NCI-H1694 (cell line): ENCODE measurements at regions not wholly inside any gene's neighbourhood (a gene's known extent, or its start where the extent isn't known, plus 50 kb on each side); places are given as distances from the start of the nearest gene placed in this dataset.
A peak's percentile ranks its signal among the peaks of the same experiment; 100 is the strongest.

Source experiments
- DNase-seq: peaks from one replicate; lab custom pipeline; 2025; lab: John Stamatoyannopoulos, UW

GRCh38 chr1:55412060-55412459 lies 196.9 kb upstream of the USP24 start:
- DNase-seq: no peak

- DNase-seq: no peak
Observed at GRCh38 chr1:55402671-55403464, 187.7 kb upstream of the USP24 start.

DNA sequence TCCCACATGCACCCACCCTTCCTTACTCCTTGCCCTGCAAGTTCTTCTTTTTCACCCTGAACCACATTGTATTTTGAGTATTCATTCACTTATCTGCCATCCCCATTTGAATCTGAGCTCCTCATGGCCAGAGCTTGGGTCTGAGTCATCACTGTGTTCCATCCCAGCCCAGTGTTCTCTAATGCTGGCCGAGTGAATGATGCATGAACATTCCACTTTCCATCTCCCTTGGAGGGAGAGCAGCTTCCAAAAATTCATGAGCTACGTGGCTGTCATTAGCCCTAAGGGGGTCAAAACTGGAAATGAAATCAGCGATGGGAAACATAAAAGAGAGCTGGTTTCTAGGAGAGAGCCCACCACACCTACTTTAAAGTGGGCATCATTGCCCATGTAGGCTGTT lies 187.0 kb upstream of the USP24 start:
- no peak for DNase-seq

DNA sequence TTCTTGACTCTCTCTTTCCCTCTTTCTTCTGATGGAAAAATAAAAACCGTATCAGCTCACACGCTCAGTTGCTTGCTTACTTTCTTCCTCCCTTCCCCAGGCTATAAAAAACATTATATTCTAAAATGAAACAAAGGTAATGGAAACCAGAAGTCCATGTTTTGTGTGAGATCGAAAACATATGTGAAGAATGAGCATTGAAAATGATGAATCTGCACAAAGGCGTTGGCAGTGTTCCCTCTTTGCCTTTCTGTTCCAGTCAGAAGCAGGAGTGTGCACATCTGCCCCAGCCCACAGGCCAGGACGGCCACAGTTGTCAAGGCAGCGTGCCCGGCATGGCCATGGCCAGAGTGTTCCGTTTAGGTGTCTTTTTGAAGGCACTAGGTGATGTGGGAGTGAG lies 185.3 kb upstream of the USP24 start:
- no peak for DNase-seq

DNA sequence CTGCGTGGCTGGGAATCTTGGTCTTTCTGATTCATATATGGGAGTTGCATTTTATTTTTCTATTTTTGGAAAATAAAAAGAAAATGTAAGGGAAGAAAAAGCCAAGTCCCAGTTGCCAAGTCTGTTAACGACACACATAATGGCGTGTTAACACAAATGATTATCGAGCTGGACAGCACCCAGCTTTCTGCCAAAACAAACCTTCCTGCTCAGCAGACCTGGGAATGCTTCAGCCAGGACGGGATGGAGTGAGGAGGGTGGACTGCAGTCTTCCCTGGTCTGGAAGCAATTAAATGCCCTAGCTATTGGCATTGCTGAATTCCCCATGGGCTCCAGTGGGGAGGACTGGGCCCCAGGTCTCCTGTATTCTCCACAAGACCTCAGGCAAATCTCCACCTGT lies 184.2 kb upstream of the USP24 start:
- no peak for DNase-seq

- no peak for DNase-seq
Observed at GRCh38 chr1:55396381-55396891, 181.3 kb upstream of the USP24 start.

- DNase-seq: no peak
Observed at GRCh38 chr1:55388960-55389359, 173.8 kb upstream of the USP24 start.

DNA sequence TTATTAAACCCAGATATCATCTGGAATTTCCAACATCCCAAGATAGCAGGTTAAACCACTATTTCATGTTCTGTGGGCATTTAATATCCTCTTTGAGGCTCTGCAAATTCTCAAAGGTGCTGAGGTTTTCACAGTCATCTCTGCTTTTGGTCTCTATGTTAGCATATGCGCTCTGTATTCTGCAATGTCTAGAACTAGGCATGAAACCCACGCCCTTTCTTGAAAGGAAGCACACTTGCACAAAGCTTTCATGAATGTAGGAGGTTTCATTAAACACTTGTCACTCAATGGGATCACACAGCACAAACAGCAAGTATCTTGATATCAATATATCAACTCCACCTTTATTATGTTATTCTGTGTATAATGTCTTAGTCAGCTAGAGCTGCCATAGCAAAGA lies 172.0 kb upstream of the USP24 start:
- DNase-seq: no peak

- no peak for DNase-seq
Observed at GRCh38 chr1:55386456-55386855, 171.3 kb upstream of the USP24 start.

GRCh38 chr1:55385402-55386018 lies 170.3 kb upstream of the USP24 start:
- DNase-seq: no peak

DNA sequence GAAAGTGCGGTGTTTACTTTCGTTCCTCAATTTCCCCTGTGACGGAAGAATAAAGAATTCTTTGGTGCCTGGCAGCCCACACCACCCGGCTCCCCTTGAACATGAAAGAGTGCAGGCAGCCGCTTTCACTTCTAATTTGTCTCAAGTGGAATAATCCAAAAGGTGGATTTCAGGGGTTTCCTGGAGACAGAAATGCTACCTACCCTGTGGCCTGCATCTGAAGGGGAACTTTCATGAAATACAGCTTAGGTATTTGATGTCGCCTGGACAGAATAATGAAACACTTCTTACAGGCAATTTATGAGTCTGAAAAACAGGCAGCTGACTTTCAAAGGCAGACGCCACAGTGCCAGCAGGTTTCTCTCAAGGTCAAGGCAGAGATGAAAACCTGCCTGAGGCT lies 169.5 kb upstream of the USP24 start:
- no peak for DNase-seq

- DNase-seq: no peak
Observed at GRCh38 chr1:55382806-55383305, 167.7 kb upstream of the USP24 start.

GRCh38 chr1:55381983-55382382 lies 166.8 kb upstream of the USP24 start:
- DNase-seq: no peak

- DNase-seq: no peak
Observed at GRCh38 chr1:55381491-55381890, 166.3 kb upstream of the USP24 start.

- no peak for DNase-seq
Observed at GRCh38 chr1:55380355-55380970, 165.3 kb upstream of the USP24 start.

GRCh38 chr1:55378582-55378981 lies 163.4 kb upstream of the USP24 start:
- no peak for DNase-seq

DNA sequence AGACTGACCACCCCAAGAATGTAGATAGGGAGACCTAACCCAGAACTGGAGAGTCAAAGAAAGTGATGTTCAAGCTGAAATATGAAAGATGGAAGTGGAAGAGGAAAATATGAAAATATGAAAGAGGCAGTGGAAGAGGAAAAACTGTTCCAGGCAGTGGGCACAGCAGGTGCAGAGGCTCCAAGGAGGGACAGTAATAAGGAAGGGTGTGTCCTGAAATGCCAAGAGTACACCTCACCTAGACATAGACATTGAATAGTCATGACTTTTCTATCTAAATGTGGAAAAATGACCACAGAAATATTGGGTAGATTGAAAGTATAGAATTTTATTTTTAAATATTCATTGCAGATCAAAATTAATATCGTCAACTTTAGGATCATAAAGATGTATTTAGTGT lies 161.7 kb upstream of the USP24 start:
- DNase-seq: no peak

- DNase-seq: peak; percentile 72
Observed at GRCh38 chr1:55375617-55376258, 160.6 kb upstream of the USP24 start.

- no peak for DNase-seq
Observed at GRCh38 chr1:55374801-55375616, 159.8 kb upstream of the USP24 start.

DNA sequence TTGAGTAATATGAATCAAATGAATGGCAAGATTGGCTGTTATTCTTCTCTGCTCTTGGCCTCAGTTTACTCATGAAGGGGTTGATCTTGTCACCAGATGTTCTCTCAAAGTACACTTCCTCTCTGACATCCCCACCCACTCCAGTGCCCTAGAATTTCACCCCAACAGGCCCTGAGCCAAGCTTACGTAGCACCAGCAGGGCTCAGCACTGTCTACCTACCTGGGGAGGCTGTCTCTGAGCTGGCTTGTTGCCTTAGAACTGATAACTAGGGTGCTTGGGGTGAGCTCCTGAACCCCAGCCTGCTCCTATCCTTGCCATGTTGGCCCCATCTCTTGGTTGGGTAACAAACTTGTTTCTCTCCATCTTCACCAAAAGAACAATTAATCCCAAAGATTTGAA lies 159.1 kb upstream of the USP24 start:
- no peak for DNase-seq

- no peak for DNase-seq
Observed at GRCh38 chr1:55369474-55369873, 154.3 kb upstream of the USP24 start.

DNA sequence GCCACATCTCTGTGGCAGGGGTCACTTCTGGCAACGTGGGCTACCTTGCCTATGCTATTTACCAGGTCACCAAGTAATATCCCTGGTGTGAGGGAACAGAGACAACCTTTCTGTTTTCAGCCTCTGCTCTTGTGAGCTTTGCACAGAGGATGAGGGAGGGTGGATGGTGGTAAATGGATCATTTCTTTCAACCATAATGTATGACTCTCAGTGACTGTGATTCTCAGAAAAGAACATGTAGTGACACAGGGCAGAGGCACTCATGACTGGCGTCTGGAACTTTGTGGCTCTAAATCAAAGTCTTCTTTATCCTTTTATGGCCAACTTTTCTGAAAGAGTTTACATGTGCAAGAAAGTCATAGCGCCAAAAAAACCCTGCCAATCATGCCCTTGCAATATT lies 153.5 kb upstream of the USP24 start:
- DNase-seq: no peak
